GM12864 (cell line): ENCODE measurements at regions not wholly inside any gene's neighbourhood (a gene's known extent, or its start where the extent isn't known, plus 50 kb on each side); places are given as distances from the start of the nearest gene placed in this dataset.
"Not testable (repeated sequence)": the region's sequence is repeated elsewhere in the genome, so short reads cannot be mapped to it uniquely, and the experiment has no call there.

Experiments used
- DNase-seq: peaks from one replicate; pipeline ENCODE4 v3.0.0-alpha.2; 2011; ENCODE audit warnings: low read depth
- H3K4me3 ChIP-seq: 2 replicates; pipeline ENCODE4 v1.5.1; 2011; ENCODE audit warnings: mild to moderate bottlenecking, low read depth, low read length, control low read depth
- CTCF ChIP-seq: IDR thresholded peaks from 2 replicates; pipeline ENCODE4 v1.5.1; 2011; ENCODE audit warnings: low read depth, mild to moderate bottlenecking, moderate library complexity, low read length, control low read depth, inconsistent platforms; ENCODE audit errors: missing control alignments

GRCh38 chr13:63288576-63288975 is 1872.9 kb upstream of the PCDH20 start:
- no peak overlapping the region for H3K4me3 ChIP-seq
- no peak for TF ChIP-seq CTCF
- no peak for DNase-seq

- no peak for TF ChIP-seq CTCF
- H3K4me3 ChIP-seq: no peak overlapping the region
- DNase-seq: no peak
Measured at GRCh38 chr13:63287926-63288325, 1872.3 kb upstream of the PCDH20 start.

- TF ChIP-seq CTCF: no peak
- no peak for DNase-seq
- no peak overlapping the region for H3K4me3 ChIP-seq
Measured at GRCh38 chr13:63285426-63285825, 1869.8 kb upstream of the PCDH20 start.

GRCh38 chr13:63279136-63279535 is 1863.5 kb upstream of the PCDH20 start:
- no peak for TF ChIP-seq CTCF
- no peak overlapping the region for H3K4me3 ChIP-seq
- DNase-seq: no peak

GRCh38 chr13:63274772-63275171 is 1859.1 kb upstream of the PCDH20 start:
- DNase-seq: no peak
- TF ChIP-seq CTCF: no peak
- no peak overlapping the region for H3K4me3 ChIP-seq

GRCh38 chr13:63249411-63250187 is 1834.0 kb upstream of the PCDH20 start:
- no peak overlapping the region for H3K4me3 ChIP-seq

GRCh38 chr13:63236667-63237396 is 1821.2 kb upstream of the PCDH20 start:
- not testable (repeated sequence) for DNase-seq

More at GRCh38 chr13:63249411-63250187, 1834.0 kb upstream of the PCDH20 start:
- TF ChIP-seq CTCF: no peak
- no peak for DNase-seq

GRCh38 chr13:63218596-63218995 is 1802.9 kb upstream of the PCDH20 start:
- not testable (repeated sequence) for H3K4me3 ChIP-seq, DNase-seq

More at GRCh38 chr13:63236667-63237396, 1821.2 kb upstream of the PCDH20 start:
- H3K4me3 ChIP-seq: not testable (repeated sequence)
